Right cardiac atrium (tissue), 5 donors: ENCODE measurements at regions not wholly inside any gene's neighbourhood (a gene's known extent, or its start where the extent isn't known, plus 50 kb on each side); places are given as distances from the start of the nearest gene placed in this dataset.
"Not testable (repeated sequence)": the region's sequence is repeated elsewhere in the genome, so short reads cannot be mapped to it uniquely, and the experiment has no call there.

Experiments used
- ATAC-seq, 2 donors: fragments of 200-7000 bp; cut with Tn5 transposase; one replicate each; pipeline versions ENCODE4 v1.8.0 to v1.9.1; 2020; ENCODE audit warnings: moderate library complexity in 2 of 2, mild to moderate bottlenecking in 1 of 2
- DNase-seq, 3 donors: peaks; one replicate each; pipeline ENCODE4 v3.0.0-alpha.2; 2020
- H3K27ac ChIP-seq: one replicate; pipeline ENCODE4 v1.5.1; 2013; ENCODE audit warnings: mild to moderate bottlenecking, low read length, control low read depth, moderate library complexity
- H3K27me3 ChIP-seq: one replicate; pipeline ENCODE4 v1.6.1; 2013; ENCODE audit not compliant: control insufficient read depth, insufficient read depth
- H3K4me1 ChIP-seq: one replicate; pipeline ENCODE4 v1.6.1; 2013; ENCODE audit warnings: low read length; ENCODE audit not compliant: control insufficient read depth, insufficient read depth
- H3K4me3 ChIP-seq: one replicate; pipeline ENCODE4 v1.5.1; 2013; ENCODE audit warnings: low read length, control low read depth
- H3K9me3 ChIP-seq: one replicate; pipeline ENCODE4 v1.6.1; 2013; ENCODE audit warnings: low read length; ENCODE audit not compliant: control insufficient read depth
- WGBS: extraction: QIAGEN DNeasy Blood & Tissue Kit; methylation state at CpG from one replicate; pipeline ENCODE4 v1.1.7; 2013; 5-methylcytosine and 5-hydroxymethylcytosine counted together
- intact Hi-C, 4 donors: fragments of 100-400 bp; cut with DNase I; formaldehyde crosslinking; loops; one replicate each; pipeline versions ENCODE4 v1.11.0 to v1.14.0; 2022 to 2023
- donor health status: healthy with polysubstance abuse.
- donor health status: DM: no; HTN: yes; CAD: no.
- donor health status: DM: no; HTN: no; CAD: no.
- donor health status: DM: no; HTN: yes; CAD: no; lungs with severe emphysema.
- donor health status: DM: yes; HTN: yes; CAD: no.

- WGBS: 58% methylated on average over 7 of the region's 7 CpGs
- no peak for ATAC-seq
Measured at GRCh38 chr22:22375576-22376351, 131.2 kb downstream of the VPREB1 start.

GRCh38 chr22:22376352-22376706 lies 131.7 kb downstream of the VPREB1 start:
- Histone ChIP-seq H3K4me1 (no peaks in the 10 kb centered on the region), H3K27ac (no peak overlapping the region), H3K27me3 (no peaks in the 10 kb centered on the region), H3K4me3 (no peak overlapping the region), H3K9me3 (no peaks in the 10 kb centered on the region)
- no peak for ATAC-seq
- intact Hi-C loops: loop anchor here in 1 of 4 donors (5.0 kb wide), 1 partner anchor 171 kb away; no protein-coding TSS in a partner anchor
- no peak for DNase-seq
- WGBS: 70% methylated on average over 3 of the region's 3 CpGs

More at GRCh38 chr22:22375576-22376351, 131.2 kb downstream of the VPREB1 start:
- no peaks in the 10 kb centered on the region for H3K9me3 ChIP-seq
- H3K27ac ChIP-seq: no peak overlapping the region
- H3K4me3 ChIP-seq: no peak overlapping the region
- DNase-seq: no peak
- no peaks in the 10 kb centered on the region for H3K27me3 ChIP-seq
- no peaks in the 10 kb centered on the region for H3K4me1 ChIP-seq
- intact Hi-C loops: loop anchor here in 1 of 4 donors (5.0 kb wide), 1 partner anchor 172 kb away; no protein-coding TSS in a partner anchor

GRCh38 chr22:22376884-22377283 lies 131.7 kb downstream of the ZNF280B start:
- intact Hi-C loops: loop anchor here in 1 of 4 donors (5.0 kb wide), 1 partner anchor 170 kb away; no protein-coding TSS in a partner anchor
- WGBS: 71% methylated on average over 6 of the region's 6 CpGs
- not testable (repeated sequence) for H3K27me3 ChIP-seq, ATAC-seq, H3K9me3 ChIP-seq, DNase-seq, H3K4me1 ChIP-seq, H3K27ac ChIP-seq, H3K4me3 ChIP-seq

GRCh38 chr22:22377335-22377734 lies 131.2 kb downstream of the ZNF280B start:
- Histone ChIP-seq H3K4me1 (no peaks in the 10 kb centered on the region), H3K9me3 (no peaks in the 10 kb centered on the region), H3K27me3 (no peaks in the 10 kb centered on the region), H3K4me3 (no peak overlapping the region), H3K27ac (no peak overlapping the region)
- no peak for DNase-seq
- intact Hi-C loops: loop anchor here in 1 of 4 donors (5.0 kb wide), 1 partner anchor 170 kb away; no protein-coding TSS in a partner anchor
- no peak for ATAC-seq

- WGBS: 64% methylated on average over 8 of the region's 8 CpGs
- H3K4me1 ChIP-seq: no peaks in the 10 kb centered on the region
- no peak overlapping the region for H3K4me3 ChIP-seq
- intact Hi-C loops: loop anchor here in 1 of 4 donors (5.0 kb wide), 1 partner anchor 169 kb away; no protein-coding TSS in a partner anchor
- no peak for DNase-seq
- no peaks in the 10 kb centered on the region for H3K27me3 ChIP-seq
- no peak overlapping the region for H3K27ac ChIP-seq
- no peak for ATAC-seq
- no peaks in the 10 kb centered on the region for H3K9me3 ChIP-seq
Measured at GRCh38 chr22:22378446-22379415, 129.8 kb downstream of the ZNF280B start.

- no peaks in the 10 kb centered on the region for H3K27me3 ChIP-seq
Measured at GRCh38 chr22:22380098-22381030, 128.2 kb downstream of the ZNF280B start.

GRCh38 chr22:22381292-22381691 lies 127.2 kb downstream of the ZNF280B start:
- H3K4me1 ChIP-seq, intact Hi-C loops, H3K9me3 ChIP-seq, H3K4me3 ChIP-seq, DNase-seq, ATAC-seq, H3K27ac ChIP-seq, H3K27me3 ChIP-seq: not testable (repeated sequence)
- 68% methylated on average over 2 of the region's 2 CpGs for WGBS

More at GRCh38 chr22:22380098-22381030, 128.2 kb downstream of the ZNF280B start:
- H3K4me3 ChIP-seq: no peak overlapping the region
- intact Hi-C loops: no loop called here
- 28% methylated on average over 11 of the region's 11 CpGs for WGBS
- no peak for ATAC-seq
- H3K4me1 ChIP-seq: no peaks in the 10 kb centered on the region
- no peak overlapping the region for H3K27ac ChIP-seq
- no peak for DNase-seq
- H3K9me3 ChIP-seq: no peaks in the 10 kb centered on the region

- no peak for ATAC-seq
- Histone ChIP-seq H3K27ac (no peak overlapping the region), H3K27me3 (no peaks in the 10 kb centered on the region), H3K4me1 (no peaks in the 10 kb centered on the region), H3K4me3 (no peak overlapping the region), H3K9me3 (no peaks in the 10 kb centered on the region)
- WGBS: 38% methylated on average over 3 of the region's 3 CpGs
- intact Hi-C loops: no loop called here
- no peak for DNase-seq
Measured at GRCh38 chr22:22384267-22384666, 124.3 kb downstream of the ZNF280B start.

- intact Hi-C loops: no loop called here
- Histone ChIP-seq H3K27ac (no peak overlapping the region), H3K27me3 (no peaks in the 10 kb centered on the region), H3K4me3 (no peak overlapping the region), H3K4me1 (no peaks in the 10 kb centered on the region), H3K9me3 (no peaks in the 10 kb centered on the region)
- WGBS: 60% methylated on average over 2 of the region's 2 CpGs
- ATAC-seq (no peak), DNase-seq (no peak)
Measured at GRCh38 chr22:22384668-22385244, 123.8 kb downstream of the ZNF280B start.
